Naive thymus-derived CD8-positive, alpha-beta T cell (primary cell): ENCODE measurements at regions not wholly inside any gene's neighbourhood (a gene's known extent, or its start where the extent isn't known, plus 50 kb on each side); places are given as distances from the start of the nearest gene placed in this dataset.
"Not testable (repeated sequence)": the region's sequence is repeated elsewhere in the genome, so short reads cannot be mapped to it uniquely, and the experiment has no call there.

Source experiments
- ATAC-seq, 2 donors: fragments of 150-1000 bp; cut with Tn5 transposase in 1 of 2; sonication (Bioruptor Pico), chemical (Tn5 transposase) in 1 of 2; 1 replicate in 1 of 2; 2 replicates in 1 of 2; pipeline ENCODE4 v1.10.0; 2021; ENCODE audit warnings: mild to moderate bottlenecking in 2 of 2, moderate library complexity in 2 of 2
- POLR2A ChIA-PET: fragments of 350-600 bp; sonication (Branson Sonifier 250); formaldehyde crosslinking; loops from one replicate; lab custom pipeline; 2021; ENCODE audit warnings: antibody characterized with exemption; lab: Charles Lee
- DNase-seq, 10 donors: peaks; one replicate each; pipeline versions ENCODE4 v3.0.0 to v3.0.0-alpha.2; 2020 to 2022
- H3K27ac Mint-ChIP-seq, 10 donors: one replicate each; pipeline ENCODE4 v1.8.0; 2020 to 2022; ENCODE audit warnings: mild to moderate bottlenecking in 10 of 10, mixed read lengths in 10 of 10, moderate library complexity in 4 of 10, inconsistent platforms in 1 of 10
- H3K27me3 Mint-ChIP-seq, 5 donors: one replicate each; pipeline ENCODE4 v1.8.0; 2021 to 2022; ENCODE audit warnings: mixed read lengths in 5 of 5
- H3K36me3 Mint-ChIP-seq, 3 donors: one replicate each; pipeline ENCODE4 v1.8.0; 2020 to 2022; ENCODE audit warnings: mixed read lengths in 3 of 3, mild to moderate bottlenecking in 2 of 3, inconsistent platforms in 1 of 3
- H3K4me1 Mint-ChIP-seq, 4 donors: one replicate each; pipeline ENCODE4 v1.8.0; 2021 to 2022; ENCODE audit warnings: mixed read lengths in 4 of 4
- H3K4me3 Mint-ChIP-seq, 10 donors: one replicate each; pipeline ENCODE4 v1.8.0; 2020 to 2022; ENCODE audit warnings: mild to moderate bottlenecking in 10 of 10, mixed read lengths in 10 of 10, moderate library complexity in 6 of 10, inconsistent platforms in 1 of 10
- H3K9me3 Mint-ChIP-seq, 9 donors: one replicate each; pipeline ENCODE4 v1.8.0; 2020 to 2022; ENCODE audit warnings: mixed read lengths in 9 of 9, mild to moderate bottlenecking in 3 of 9, inconsistent platforms in 1 of 9, moderate library complexity in 1 of 9

- peaks cover 0 to 11% (median 0%) of the 10 kb centered on the region in 9 donors for H3K9me3 Mint-ChIP-seq
- ATAC-seq = no peak
- peaks cover 6 to 62% (median 24%) of the 10 kb centered on the region in 5 donors for H3K27me3 Mint-ChIP-seq
- POLR2A ChIA-PET = no interaction called here
- peak in 1 of 10 donors; percentile 9 for DNase-seq
- H3K27ac Mint-ChIP-seq = no peak overlapping the region
- H3K36me3 Mint-ChIP-seq = no peaks in the 10 kb centered on the region
- H3K4me3 Mint-ChIP-seq = no peak overlapping the region
- peaks cover 0 to 10% (median 0%) of the 10 kb centered on the region in 4 donors for H3K4me1 Mint-ChIP-seq
Measured at GRCh38 chr1:29689372-29690030, 453.2 kb downstream of the PTPRU start.

DNA sequence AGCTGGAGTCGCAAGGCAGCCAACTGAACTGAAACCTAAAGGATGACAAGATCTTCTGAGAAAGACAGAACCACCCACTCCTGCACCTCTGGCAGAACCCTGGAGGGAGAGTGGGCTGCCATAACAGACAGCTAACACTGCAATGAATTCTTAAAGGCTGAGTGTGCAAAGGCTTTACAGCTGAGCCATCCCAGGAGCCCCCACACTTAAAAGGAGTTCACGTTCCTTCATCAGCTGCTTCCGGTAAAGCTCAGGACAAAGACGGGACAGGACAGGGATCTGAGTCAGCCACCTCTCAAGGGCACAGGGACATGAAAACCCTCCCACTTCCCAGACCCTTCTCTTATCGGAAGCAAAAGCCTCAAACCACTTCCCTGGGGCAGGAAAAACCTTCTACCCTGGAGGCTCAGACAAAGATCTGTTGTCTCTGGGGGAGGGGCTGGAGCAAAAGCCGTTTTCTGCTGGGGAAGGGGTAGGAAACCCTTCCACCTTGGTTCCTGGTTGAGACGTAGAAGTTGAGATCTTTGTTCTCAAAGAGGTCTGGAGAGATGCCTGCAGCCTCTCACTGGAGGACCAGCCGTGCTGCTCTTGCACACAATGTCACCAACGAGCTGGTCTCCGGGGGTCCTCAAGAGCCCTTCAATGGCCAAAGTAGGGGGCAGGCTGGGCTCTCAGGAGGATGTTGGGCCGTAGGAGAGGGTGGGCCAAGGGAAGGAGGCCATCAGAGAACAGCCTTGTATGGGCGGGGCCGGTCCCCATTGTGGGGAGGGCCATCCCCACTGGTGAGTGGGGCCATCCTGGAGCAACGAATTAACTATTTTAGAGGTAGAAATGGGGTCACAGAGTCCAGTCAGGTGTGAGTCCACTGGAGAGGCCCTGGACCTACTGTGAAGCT is 452.4 kb downstream of the PTPRU start:
- no peak overlapping the region for H3K4me3 Mint-ChIP-seq
- no peak for ATAC-seq
- H3K36me3 Mint-ChIP-seq = no peaks in the 10 kb centered on the region
- peaks cover 6 to 62% (median 24%) of the 10 kb centered on the region in 5 donors for H3K27me3 Mint-ChIP-seq
- POLR2A ChIA-PET = no interaction called here
- peaks cover 0 to 7% (median 0%) of the 10 kb centered on the region in 9 donors for H3K9me3 Mint-ChIP-seq
- peaks cover 0 to 10% (median 0%) of the 10 kb centered on the region in 4 donors for H3K4me1 Mint-ChIP-seq
- H3K27ac Mint-ChIP-seq = no peak overlapping the region
- DNase-seq = no peak

- Mint-ChIP-seq H3K36me3 (no peaks in the 10 kb centered on the region), H3K27me3 (peaks cover 6 to 62% (median 24%) of the 10 kb centered on the region in 5 donors), H3K9me3 (no peaks in the 10 kb centered on the region), H3K4me1 (peaks cover 0 to 10% (median 0%) of the 10 kb centered on the region in 4 donors), H3K4me3 (no peak overlapping the region), H3K27ac (no peak overlapping the region)
- ATAC-seq (no peak), DNase-seq (no peak)
- POLR2A ChIA-PET = interaction anchor here (0.7 kb wide), 1 partner anchor 327 kb away, joined by 3 read pairs; no protein-coding TSS in a partner anchor
Measured at GRCh38 chr1:29687601-29688244, 451.4 kb downstream of the PTPRU start.

DNA sequence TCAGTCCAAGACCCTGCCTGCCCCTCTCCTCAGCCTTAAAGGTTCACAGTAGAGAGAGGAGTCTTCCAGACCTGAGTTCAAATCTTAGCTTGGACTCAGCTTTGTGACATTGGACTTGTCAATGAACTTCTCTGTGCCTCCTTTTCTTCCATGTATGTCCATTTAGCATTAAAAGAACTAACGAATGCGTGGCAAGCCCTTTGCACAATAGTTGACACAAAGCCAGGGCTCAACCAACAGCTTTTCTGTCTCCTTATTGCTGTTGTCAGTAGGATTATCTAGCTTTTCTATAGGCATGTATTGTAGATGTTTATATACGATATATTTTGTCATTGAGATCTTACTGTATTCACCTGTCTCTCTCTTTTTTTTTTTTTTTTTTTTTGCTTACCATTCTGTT is 450.8 kb downstream of the PTPRU start:
- Mint-ChIP-seq H3K4me3 (no peak overlapping the region), H3K27ac (no peak overlapping the region), H3K9me3 (no peaks in the 10 kb centered on the region), H3K4me1 (peaks cover 0 to 8% (median 0%) of the 10 kb centered on the region in 4 donors), H3K27me3 (peaks cover 6 to 62% (median 24%) of the 10 kb centered on the region in 5 donors), H3K36me3 (no peaks in the 10 kb centered on the region)
- ATAC-seq (no peak), DNase-seq (no peak)
- POLR2A ChIA-PET = interaction anchor here (0.7 kb wide), 1 partner anchor 326 kb away, joined by 3 read pairs; no protein-coding TSS in a partner anchor

DNA sequence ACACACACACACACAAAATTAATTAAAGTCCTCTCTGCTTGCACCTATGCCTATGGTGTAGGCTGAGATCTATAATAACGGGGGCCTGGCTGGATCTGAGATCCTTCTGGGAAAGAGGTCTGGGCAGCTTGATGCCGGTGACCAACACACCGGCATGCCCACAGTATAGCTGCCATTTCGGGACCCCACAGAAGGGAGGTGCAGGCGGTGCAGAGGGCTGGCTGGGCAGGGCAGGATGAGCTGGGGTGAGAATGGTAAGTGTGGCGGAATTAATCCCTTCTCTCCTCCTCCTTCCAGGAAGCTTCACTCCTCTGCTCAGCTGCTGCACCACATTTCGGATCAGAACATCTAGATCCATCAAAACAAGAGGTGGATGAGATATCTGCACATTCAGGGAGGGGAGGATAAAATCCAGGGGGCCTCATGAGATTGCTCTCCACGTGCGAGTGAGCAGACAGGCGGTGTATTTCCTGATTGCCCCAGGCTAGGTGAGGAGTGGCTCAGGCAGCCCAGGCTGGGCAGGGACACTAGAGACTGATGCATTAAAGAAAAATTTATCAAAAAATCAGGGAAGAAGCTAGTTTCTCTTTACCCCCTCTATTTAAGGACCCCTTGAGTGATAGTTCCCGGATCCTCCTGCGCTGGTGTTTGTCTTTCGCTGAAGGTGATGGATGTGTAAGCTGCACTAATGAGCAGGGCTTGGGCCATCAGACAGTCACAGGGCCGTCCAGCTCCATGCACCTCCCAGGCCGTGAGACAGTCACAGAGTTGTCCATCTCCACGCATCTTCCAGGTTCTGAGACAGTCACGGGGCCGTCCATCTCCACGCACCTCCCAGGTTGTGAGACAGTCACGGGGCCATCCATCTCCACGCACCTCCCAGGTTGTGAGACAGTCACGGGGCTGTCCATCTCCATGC is 449.9 kb downstream of the PTPRU start:
- H3K4me1 Mint-ChIP-seq = peaks cover 0 to under 1% (median 0%) of the 10 kb centered on the region in 4 donors
- ATAC-seq (no peak), DNase-seq (peak in 1 of 10 donors; percentile 6)
- H3K9me3 Mint-ChIP-seq = no peaks in the 10 kb centered on the region
- H3K36me3 Mint-ChIP-seq = no peaks in the 10 kb centered on the region
- H3K27me3 Mint-ChIP-seq = peaks cover 6 to 65% (median 24%) of the 10 kb centered on the region in 5 donors
- POLR2A ChIA-PET = no interaction called here
- no peak overlapping the region for H3K4me3 Mint-ChIP-seq
- H3K27ac Mint-ChIP-seq = no peak overlapping the region

DNA sequence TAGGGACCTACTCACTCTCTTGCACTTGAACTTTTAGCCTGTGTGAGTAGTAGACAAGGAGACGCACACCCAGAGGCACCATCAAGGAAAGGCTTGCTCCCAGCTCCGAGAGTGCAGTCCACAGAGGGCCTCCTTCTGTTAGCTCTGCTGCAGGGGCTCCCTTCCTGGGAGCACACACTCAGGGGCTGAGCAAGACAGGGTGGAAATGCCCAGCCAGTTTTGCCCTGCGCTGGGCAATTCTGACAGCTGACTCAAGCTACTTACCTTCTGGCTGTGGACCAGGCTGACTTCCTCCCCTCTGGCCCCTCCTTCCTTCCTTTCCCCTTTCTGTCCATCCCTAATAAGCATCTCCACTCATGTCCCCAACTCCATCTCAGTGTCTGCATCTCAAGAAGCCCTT is 449.1 kb downstream of the PTPRU start:
- Mint-ChIP-seq H3K4me3 (no peak overlapping the region), H3K27me3 (peaks cover 8 to 68% (median 20%) of the 10 kb centered on the region in 5 donors), H3K9me3 (no peaks in the 10 kb centered on the region), H3K27ac (no peak overlapping the region), H3K36me3 (no peaks in the 10 kb centered on the region), H3K4me1 (no peaks in the 10 kb centered on the region)
- DNase-seq (peak in 1 of 10 donors; percentile 3), ATAC-seq (no peak)
- POLR2A ChIA-PET = no interaction called here

GRCh38 chr1:29684141-29684540 is 447.8 kb downstream of the PTPRU start:
- POLR2A ChIA-PET = no interaction called here
- no peak for ATAC-seq
- no peaks in the 10 kb centered on the region for H3K4me1 Mint-ChIP-seq
- no peak overlapping the region for H3K27ac Mint-ChIP-seq
- H3K36me3 Mint-ChIP-seq = no peaks in the 10 kb centered on the region
- DNase-seq = no peak
- H3K9me3 Mint-ChIP-seq = no peaks in the 10 kb centered on the region
- peaks cover 7 to 56% (median 15%) of the 10 kb centered on the region in 5 donors for H3K27me3 Mint-ChIP-seq
- H3K4me3 Mint-ChIP-seq = no peak overlapping the region

DNA sequence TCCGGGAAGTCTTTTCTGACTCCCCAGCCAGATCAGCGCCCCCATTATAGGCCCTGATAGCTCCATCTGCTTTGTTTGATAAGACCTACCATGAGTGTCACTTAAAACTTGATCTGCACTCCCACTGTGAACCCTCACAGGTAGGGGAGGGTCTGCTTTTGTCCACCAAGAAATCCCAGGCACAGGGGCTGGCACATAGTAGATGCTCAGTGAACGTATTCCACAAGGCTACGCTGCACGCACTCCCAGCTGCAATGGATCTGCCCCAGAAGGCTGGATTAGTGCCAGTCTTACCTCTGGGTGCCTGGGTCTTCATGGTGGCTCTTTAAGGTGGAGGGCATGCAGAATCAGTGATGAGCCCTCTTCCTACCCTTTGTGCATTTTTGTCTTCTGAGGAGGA is 447.1 kb downstream of the PTPRU start:
- Mint-ChIP-seq H3K4me1 (no peaks in the 10 kb centered on the region), H3K4me3 (no peak overlapping the region), H3K27me3 (peaks cover 7 to 50% (median 15%) of the 10 kb centered on the region in 5 donors), H3K27ac (no peak overlapping the region), H3K9me3 (no peaks in the 10 kb centered on the region), H3K36me3 (no peaks in the 10 kb centered on the region)
- no peak for DNase-seq
- POLR2A ChIA-PET = no interaction called here
- ATAC-seq = no peak

- Mint-ChIP-seq H3K4me1 (no peaks in the 10 kb centered on the region), H3K36me3 (no peaks in the 10 kb centered on the region), H3K4me3 (no peak overlapping the region), H3K9me3 (no peaks in the 10 kb centered on the region), H3K27me3 (peaks cover 4 to 44% (median 13%) of the 10 kb centered on the region in 5 donors), H3K27ac (no peak overlapping the region)
- ATAC-seq (no peak), DNase-seq (no peak)
- POLR2A ChIA-PET = no interaction called here
Measured at GRCh38 chr1:29682919-29683295, 446.6 kb downstream of the PTPRU start.

- Mint-ChIP-seq H3K4me1 (no peaks in the 10 kb centered on the region), H3K4me3 (no peak overlapping the region), H3K27ac (no peak overlapping the region), H3K9me3 (no peaks in the 10 kb centered on the region), H3K36me3 (no peaks in the 10 kb centered on the region), H3K27me3 (peaks cover 2 to 38% (median 10%) of the 10 kb centered on the region in 5 donors)
- no peak for DNase-seq
- ATAC-seq = no peak
- POLR2A ChIA-PET = no interaction called here
Measured at GRCh38 chr1:29682171-29682918, 446.0 kb downstream of the PTPRU start.

- peaks cover 0 to 29% (median 6%) of the 10 kb centered on the region in 5 donors for H3K27me3 Mint-ChIP-seq
- H3K9me3 Mint-ChIP-seq, H3K27ac Mint-ChIP-seq, POLR2A ChIA-PET, H3K4me3 Mint-ChIP-seq, H3K36me3 Mint-ChIP-seq, ATAC-seq, DNase-seq, H3K4me1 Mint-ChIP-seq: not testable (repeated sequence)
Measured at GRCh38 chr1:29681416-29681815, 445.1 kb downstream of the PTPRU start.
